Adrenal gland (tissue), 9 donors: ENCODE measurements at regions not wholly inside any gene's neighbourhood (a gene's known extent, or its start where the extent isn't known, plus 50 kb on each side); places are given as distances from the start of the nearest gene placed in this dataset.

Experiments used
- DNase-seq, 7 donors: peaks; one replicate each; pipeline ENCODE4 v3.0.0-alpha.2; 2019 to 2020
- H3K27ac ChIP-seq, 5 donors: fragments of 200-600 bp; sonication (generic) in 4 of 5; 1 replicate in 3 of 5; 2 replicates in 2 of 5; pipeline versions ENCODE4 v1.5.1 to v1.8.0; 2016 to 2020; ENCODE audit warnings: mild to moderate bottlenecking in 1 of 5
- H3K27me3 ChIP-seq: fragments of 200-600 bp; 2 replicates; pipeline ENCODE4 v1.8.0; 2021
- H3K36me3 ChIP-seq, 2 donors: fragments of 200-600 bp; replicated peaks in 1 of 2; 1 replicate in 1 of 2; 2 replicates in 1 of 2; pipeline versions ENCODE4 v1.5.1 to v1.8.0; 2018 to 2022
- H3K4me1 ChIP-seq, 2 donors: fragments of 200-600 bp; replicated peaks in 1 of 2; 1 replicate in 1 of 2; 2 replicates in 1 of 2; pipeline versions ENCODE4 v1.5.1 to v1.8.0; 2018 to 2021
- H3K4me3 ChIP-seq, 4 donors: fragments of 200-600 bp; sonication (generic) in 3 of 4; one replicate each; pipeline ENCODE4 v1.5.1; 2016 to 2018
- H3K9me3 ChIP-seq, 3 donors: fragments of 200-600 bp; sonication (generic) in 1 of 3; replicated peaks in 1 of 3; 1 replicate in 2 of 3; 2 replicates in 1 of 3; pipeline versions ENCODE4 v1.5.1 to v1.8.0; 2016 to 2021
- CTCF ChIP-seq, 6 experiments: fragments of 450-650 bp in 4 of 6; fragments of 200-600 bp in 2 of 6; sonication (generic) in 1 of 6; IDR thresholded peaks; 1 replicate in 5 of 6; 2 replicates in 1 of 6; pipeline versions ENCODE4 v1.5.1 to v1.8.0; 2016 to 2021; ENCODE audit warnings: antibody characterized with exemption in 6 of 6, mild to moderate bottlenecking in 2 of 6, moderate library complexity in 1 of 6
- POLR2A ChIP-seq, 2 donors: fragments of 450-650 bp; IDR thresholded peaks; one replicate each; pipeline ENCODE4 v1.6.1; 2017; ENCODE audit warnings: antibody characterized with exemption in 2 of 2, mild to moderate bottlenecking in 2 of 2, moderate library complexity in 1 of 2
- WGBS, 4 donors: extraction: QIAGEN DNeasy Blood & Tissue Kit in 2 of 4; methylation state at CpG; one replicate each; pipeline versions ENCODE4 v1.1.5 to v1.1.7; 2013 to 2017; 5-methylcytosine and 5-hydroxymethylcytosine counted together
- intact Hi-C, 2 donors: fragments of 100-400 bp; cut with DNase I; formaldehyde crosslinking; loops; one replicate each; pipeline versions ENCODE4 v1.14.1 to v1.15.0; 2022 to 2023
- donor health status: healthy with polysubstance abuse.
- donor health status: Bipolar disorder and iron deficiency.
- donor health status: DM: yes; HTN: yes; CAD: no.
- donor health status: DM: no; HTN: no; CAD: no.
- donor health status: DM: no; HTN: no; CAD: no.

DNA sequence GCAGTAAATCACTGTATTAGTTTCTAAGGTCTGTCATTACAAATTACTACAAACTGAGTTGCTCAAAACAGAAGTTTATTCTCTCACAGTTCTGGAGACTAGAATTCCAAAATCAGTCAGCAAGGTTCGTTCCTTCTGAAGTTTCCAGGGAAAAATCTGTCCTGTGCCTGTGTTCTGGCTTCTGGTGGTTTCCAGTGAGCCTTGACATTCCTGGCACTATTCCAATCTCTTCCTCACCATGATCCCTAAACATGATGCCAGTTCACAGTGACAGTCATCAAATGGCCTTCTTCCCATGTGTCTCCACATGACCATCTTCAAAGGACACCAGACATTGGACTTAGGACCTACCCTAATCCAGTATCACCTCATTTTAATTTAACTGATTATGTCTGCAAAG, 351.4 kb downstream of the PLK2 start:
- no peak for DNase-seq
- no peak overlapping the region for H3K27ac ChIP-seq
- H3K36me3 ChIP-seq, result no peaks in the 10 kb centered on the region
- TF ChIP-seq POLR2A (IDR thresholded peaks at IDR 0.05) (no peak), CTCF (IDR thresholded peaks at IDR 0.05) (no peak)
- intact Hi-C loops, result no loop called here
- no peaks in the 10 kb centered on the region for H3K4me1 ChIP-seq
- H3K27me3 ChIP-seq, result no peaks in the 10 kb centered on the region
- H3K9me3 ChIP-seq, result no peaks in the 10 kb centered on the region
- H3K4me3 ChIP-seq, result no peak overlapping the region
- 38 to 76% (median 60%) methylated on average over 1 of the region's 1 CpG for WGBS, 4 donors

DNA sequence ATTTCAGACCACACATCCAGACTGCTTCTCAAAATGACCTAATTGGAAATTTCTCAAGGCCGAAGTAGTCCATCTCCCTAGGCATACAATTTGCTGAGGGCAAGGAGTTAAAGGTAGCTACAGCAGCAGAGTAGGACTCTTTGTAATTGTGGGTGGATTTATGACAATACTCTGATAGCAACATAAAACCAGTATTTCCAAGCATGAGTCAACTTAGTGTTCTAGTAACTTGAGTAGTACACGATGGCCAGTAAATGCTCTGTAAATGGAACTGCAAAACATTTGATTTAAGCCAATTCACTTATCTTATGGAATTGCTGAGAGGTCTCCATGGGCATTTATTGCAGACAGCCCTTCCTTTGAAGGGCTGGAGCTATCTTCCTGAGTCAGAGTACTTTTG, 352.2 kb downstream of the PLK2 start:
- no peaks in the 10 kb centered on the region for H3K4me1 ChIP-seq
- no peak overlapping the region for H3K4me3 ChIP-seq
- no peaks in the 10 kb centered on the region for H3K36me3 ChIP-seq
- no peak for TF ChIP-seq POLR2A (IDR thresholded peaks at IDR 0.05)
- TF ChIP-seq CTCF (IDR thresholded peaks at IDR 0.05), result no peak
- H3K27me3 ChIP-seq, result no peaks in the 10 kb centered on the region
- no peak overlapping the region for H3K27ac ChIP-seq
- H3K9me3 ChIP-seq, result no peaks in the 10 kb centered on the region
- intact Hi-C loops, result no loop called here
- DNase-seq, result no peak
- 60 to 71% (median 66%) methylated on average over 2 of the region's 2 CpGs for WGBS, 4 donors

- Histone ChIP-seq H3K36me3 (no peaks in the 10 kb centered on the region), H3K4me3 (no peak overlapping the region), H3K4me1 (no peaks in the 10 kb centered on the region), H3K27me3 (no peaks in the 10 kb centered on the region), H3K9me3 (no peaks in the 10 kb centered on the region), H3K27ac (no peak overlapping the region)
- DNase-seq, result no peak
- TF ChIP-seq POLR2A (IDR thresholded peaks at IDR 0.05), result no peak
- 56 to 72% (median 65%) methylated on average over 3 of the region's 3 CpGs for WGBS, 4 donors
- intact Hi-C loops, result no loop called here
These were observed 353.0 kb downstream of the PLK2 start for GRCh38 chr5:58106754-58107410.

GRCh38 chr5:58105836-58106235, 354.1 kb downstream of the PLK2 start:
- H3K36me3 ChIP-seq, result no peaks in the 10 kb centered on the region
- WGBS, 4 donors, result 82 to 93% (median 90%) methylated on average over 2 of the region's 2 CpGs
- no peak overlapping the region for H3K27ac ChIP-seq
- no peaks in the 10 kb centered on the region for H3K4me1 ChIP-seq
- no peaks in the 10 kb centered on the region for H3K27me3 ChIP-seq
- intact Hi-C loops, result no loop called here
- no peak overlapping the region for H3K4me3 ChIP-seq
- no peak for DNase-seq
- no peak for TF ChIP-seq CTCF (IDR thresholded peaks at IDR 0.05)
- TF ChIP-seq POLR2A (IDR thresholded peaks at IDR 0.05), result no peak
- no peaks in the 10 kb centered on the region for H3K9me3 ChIP-seq

DNA sequence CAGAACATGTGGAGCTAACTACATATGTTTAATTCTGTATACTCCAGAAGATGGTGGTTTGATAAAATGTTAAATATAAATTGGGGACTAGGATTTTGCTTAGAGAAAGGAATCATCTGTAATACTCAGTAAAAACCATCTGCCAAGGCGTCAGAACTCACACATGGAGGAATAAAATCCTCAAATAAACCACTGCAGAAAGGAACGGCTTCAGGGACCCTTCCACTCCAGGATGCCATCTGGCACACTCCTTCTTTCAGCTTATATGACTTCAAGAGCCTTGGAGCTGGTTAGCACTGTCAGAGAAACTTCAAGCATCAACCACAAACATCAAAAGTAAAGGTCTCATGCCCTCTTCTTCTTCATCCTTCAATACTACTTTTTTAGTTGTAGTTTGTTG, 360.6 kb downstream of the PLK2 start:
- no peak for TF ChIP-seq POLR2A (IDR thresholded peaks at IDR 0.05)
- no peak for TF ChIP-seq CTCF (IDR thresholded peaks at IDR 0.05)
- no peak for DNase-seq
- H3K4me1 ChIP-seq, result no peaks in the 10 kb centered on the region
- no peaks in the 10 kb centered on the region for H3K36me3 ChIP-seq
- intact Hi-C loops, result no loop called here
- no peak overlapping the region for H3K27ac ChIP-seq
- 61 to 65% (median 64%) methylated on average over 2 of the region's 2 CpGs for WGBS, 4 donors
- no peaks in the 10 kb centered on the region for H3K9me3 ChIP-seq
- no peak overlapping the region for H3K4me3 ChIP-seq
- no peaks in the 10 kb centered on the region for H3K27me3 ChIP-seq
